ENCODE measurements at regions not wholly inside any gene's neighbourhood (a gene's known extent, or its start where the extent isn't known, plus 50 kb on each side); places are given as distances from the start of the nearest gene placed in this dataset.

- TF ChIP-seq ZFX (IDR thresholded peaks at IDR 0.05; ENCODE audit: borderline replicate concordance) = no peak
- peak; percentile 98 for TF ChIP-seq CTCF (IDR thresholded peaks at IDR 0.05)
These were observed 63.5 kb upstream of the SSX2IP start for GRCh38 chr1:84753516-84754385.

GRCh38 chr1:84750110-84750730, 60.0 kb upstream of the SSX2IP start:
- H3K27ac ChIP-seq = no peak overlapping the region
- TF ChIP-seq ZFX (IDR thresholded peaks at IDR 0.05; ENCODE audit: borderline replicate concordance) (no peak), CTCF (IDR thresholded peaks at IDR 0.05) (no peak)

More at GRCh38 chr1:84753516-84754385, 63.5 kb upstream of the SSX2IP start:
- no peak overlapping the region for H3K27ac ChIP-seq

- no peak overlapping the region for H3K27ac ChIP-seq
- no peak for TF ChIP-seq CTCF (IDR thresholded peaks at IDR 0.05)
- TF ChIP-seq ZFX (IDR thresholded peaks at IDR 0.05; ENCODE audit: borderline replicate concordance) = no peak
These were observed 59.2 kb upstream of the SSX2IP start for GRCh38 chr1:84749427-84749826.

- no peak for TF ChIP-seq ZFX (IDR thresholded peaks at IDR 0.05; ENCODE audit: borderline replicate concordance)
These were observed 58.1 kb upstream of the SSX2IP start for GRCh38 chr1:84748364-84748763.

GRCh38 chr1:84745857-84746256, 55.6 kb upstream of the SSX2IP start:
- TF ChIP-seq ZFX (IDR thresholded peaks at IDR 0.05; ENCODE audit: borderline replicate concordance) (no peak), CTCF (IDR thresholded peaks at IDR 0.05) (no peak)
- no peak overlapping the region for H3K27ac ChIP-seq

More at GRCh38 chr1:84748364-84748763, 58.1 kb upstream of the SSX2IP start:
- H3K27ac ChIP-seq = no peak overlapping the region

- TF ChIP-seq CTCF (IDR thresholded peaks at IDR 0.05) = no peak
- TF ChIP-seq ZFX (IDR thresholded peaks at IDR 0.05; ENCODE audit: borderline replicate concordance) = no peak
- H3K27ac ChIP-seq = no peak overlapping the region
These were observed 53.6 kb upstream of the SSX2IP start for GRCh38 chr1:84743896-84744295.

- TF ChIP-seq CTCF (IDR thresholded peaks at IDR 0.05) (no peak), ZFX (IDR thresholded peaks at IDR 0.05; ENCODE audit: borderline replicate concordance) (no peak)
- H3K27ac ChIP-seq = no peak overlapping the region
These were observed 52.4 kb upstream of the SSX2IP start for GRCh38 chr1:84742653-84743052.

Measured in 22Rv1 (cell line).